Natural killer cell (primary cell): ENCODE measurements at regions not wholly inside any gene's neighbourhood (a gene's known extent, or its start where the extent isn't known, plus 50 kb on each side); places are given as distances from the start of the nearest gene placed in this dataset.

Experiments
- ATAC-seq, 3 donors: fragments of 150-1000 bp in 2 of 3; fragments of 200-7000 bp in 1 of 3; cut with Tn5 transposase; 1 replicate in 1 of 3; 2 replicates in 2 of 3; pipeline ENCODE4 v1.10.0; 2021; ENCODE audit warnings: mild to moderate bottlenecking in 2 of 3, moderate library complexity in 2 of 3
- DNase-seq, 2 donors: peaks; one replicate each; pipeline versions ENCODE4 v3.0.0 to v3.0.0-alpha.2; 2013 to 2021; ENCODE audit warnings: mixed read lengths in 1 of 2
- H3K27ac ChIP-seq: one replicate; pipeline ENCODE4 v1.5.1; 2013; ENCODE audit warnings: mild to moderate bottlenecking, low read length
- H3K27me3 ChIP-seq: one replicate; pipeline ENCODE4 v1.6.1; 2013; ENCODE audit warnings: low read length; ENCODE audit not compliant: control insufficient read depth, insufficient read depth
- H3K36me3 ChIP-seq: one replicate; pipeline ENCODE4 v1.6.1; 2013; ENCODE audit warnings: low read length; ENCODE audit not compliant: control insufficient read depth, insufficient read depth
- H3K4me1 ChIP-seq: one replicate; pipeline ENCODE4 v1.6.1; 2013; ENCODE audit warnings: low read length; ENCODE audit not compliant: control insufficient read depth, insufficient read depth
- H3K4me3 ChIP-seq: one replicate; pipeline ENCODE4 v1.5.1; 2013; ENCODE audit warnings: low read length
- H3K9me3 ChIP-seq: one replicate; pipeline ENCODE4 v1.6.1; 2013; ENCODE audit warnings: low read length; ENCODE audit not compliant: control insufficient read depth, insufficient read depth
- H3K27ac Mint-ChIP-seq, 2 donors: one replicate each; pipeline ENCODE4 v1.8.0; 2022; ENCODE audit warnings: mild to moderate bottlenecking in 2 of 2, mixed read lengths in 2 of 2, moderate library complexity in 1 of 2
- H3K27me3 Mint-ChIP-seq, 2 donors: one replicate each; pipeline ENCODE4 v1.8.0; 2022; ENCODE audit warnings: low read depth in 2 of 2, mixed read lengths in 2 of 2
- H3K36me3 Mint-ChIP-seq: one replicate; pipeline ENCODE4 v1.8.0; 2022; ENCODE audit warnings: mixed read lengths
- H3K4me1 Mint-ChIP-seq, 2 donors: one replicate each; pipeline ENCODE4 v1.8.0; 2022; ENCODE audit warnings: mixed read lengths in 2 of 2
- H3K4me3 Mint-ChIP-seq: one replicate; pipeline ENCODE4 v1.8.0; 2022; ENCODE audit warnings: mild to moderate bottlenecking, moderate library complexity, mixed read lengths
- H3K9me3 Mint-ChIP-seq, 2 donors: one replicate each; pipeline ENCODE4 v1.8.0; 2022; ENCODE audit warnings: mixed read lengths in 2 of 2
- WGBS: methylation state at CpG from one replicate; pipeline ENCODE4 v1.1.7; 2013; ENCODE audit warnings: missing lambda C conversion rate; ENCODE audit not compliant: insufficient coverage; 5-methylcytosine and 5-hydroxymethylcytosine counted together
- intact Hi-C: fragments of 100-400 bp; cut with micrococcal nuclease; formaldehyde crosslinking; loops from one replicate; pipeline ENCODE4 v1.14.2; 2022
- TF ChIP-seq, protein P1 (sequence below): fragments of 200-600 bp; IDR thresholded peaks from one replicate; pipeline ENCODE4 v1.8.0; 2022; ENCODE audit warnings: antibody characterized with exemption

DNA sequence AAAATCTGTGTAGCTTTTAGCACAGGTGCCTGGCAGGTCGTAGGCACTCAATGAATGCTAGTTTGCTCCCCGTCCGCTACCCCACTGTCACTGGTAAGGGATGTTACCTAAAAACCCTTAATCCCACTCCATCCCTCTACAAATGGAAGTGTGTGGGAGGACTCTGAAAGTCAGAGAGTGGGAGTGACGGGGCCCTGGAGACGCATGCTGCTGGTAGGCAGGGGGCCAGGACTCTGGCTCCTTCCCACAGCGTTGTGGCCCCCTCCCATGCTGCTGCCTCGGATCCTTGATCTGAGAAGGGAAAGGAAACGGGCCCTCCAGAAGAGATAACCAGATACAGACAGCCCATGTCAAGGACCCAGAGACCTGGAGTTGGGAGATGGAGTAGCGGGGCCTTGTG lies 249.3 kb downstream of the HAUS1 start:
- intact Hi-C loops: loop anchor here (2.0 kb wide), 1 partner anchor 17 kb away; no protein-coding TSS in a partner anchor
- ATAC-seq: no peak

DNA sequence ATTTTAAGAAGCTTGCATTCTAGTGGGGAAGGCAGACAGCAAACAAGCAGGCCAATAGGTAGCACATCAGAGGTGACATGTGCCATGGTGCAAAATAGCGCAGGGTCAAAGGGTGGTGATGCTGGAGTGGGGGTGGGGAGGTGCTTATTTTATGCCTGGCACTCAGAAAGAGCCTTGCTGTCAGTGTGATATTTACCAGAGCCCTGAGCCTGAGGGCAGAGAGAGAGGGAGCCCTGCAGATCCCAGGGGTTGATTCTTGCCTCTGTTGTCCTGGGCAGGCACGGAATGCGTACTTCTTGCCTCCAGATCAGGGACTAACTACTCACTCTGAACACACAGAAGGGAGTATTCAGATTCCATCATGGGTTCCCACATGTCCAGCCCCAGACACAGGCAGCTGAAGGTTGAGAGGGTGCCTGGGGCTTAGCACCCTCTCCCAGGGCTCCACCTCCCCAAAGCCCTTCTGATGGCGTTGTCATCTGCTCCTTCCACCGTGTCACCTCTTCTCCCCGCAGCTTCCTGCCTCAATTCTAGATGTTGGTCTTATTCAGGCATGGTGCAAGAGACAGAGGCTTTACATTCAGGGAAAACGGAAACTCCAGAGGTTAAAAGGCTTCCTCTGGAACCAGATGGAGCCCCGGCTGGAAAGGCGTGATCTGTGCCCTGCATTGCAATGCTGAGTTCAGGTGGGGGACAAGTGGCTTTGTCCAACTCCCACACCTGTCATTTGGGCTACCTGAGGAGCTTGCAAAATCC lies 252.3 kb downstream of the HAUS1 start:
- H3K27ac ChIP-seq: no peak overlapping the region
- no peaks in the 10 kb centered on the region for H3K36me3 Mint-ChIP-seq
- peaks cover 36% of the 10 kb centered on the region for H3K4me1 ChIP-seq
- H3K36me3 ChIP-seq: peaks cover 7% of the 10 kb centered on the region
- peaks cover 76 to 79% of the 10 kb centered on the region in 2 donors for H3K4me1 Mint-ChIP-seq
- TF ChIP-seq, protein P1, sequence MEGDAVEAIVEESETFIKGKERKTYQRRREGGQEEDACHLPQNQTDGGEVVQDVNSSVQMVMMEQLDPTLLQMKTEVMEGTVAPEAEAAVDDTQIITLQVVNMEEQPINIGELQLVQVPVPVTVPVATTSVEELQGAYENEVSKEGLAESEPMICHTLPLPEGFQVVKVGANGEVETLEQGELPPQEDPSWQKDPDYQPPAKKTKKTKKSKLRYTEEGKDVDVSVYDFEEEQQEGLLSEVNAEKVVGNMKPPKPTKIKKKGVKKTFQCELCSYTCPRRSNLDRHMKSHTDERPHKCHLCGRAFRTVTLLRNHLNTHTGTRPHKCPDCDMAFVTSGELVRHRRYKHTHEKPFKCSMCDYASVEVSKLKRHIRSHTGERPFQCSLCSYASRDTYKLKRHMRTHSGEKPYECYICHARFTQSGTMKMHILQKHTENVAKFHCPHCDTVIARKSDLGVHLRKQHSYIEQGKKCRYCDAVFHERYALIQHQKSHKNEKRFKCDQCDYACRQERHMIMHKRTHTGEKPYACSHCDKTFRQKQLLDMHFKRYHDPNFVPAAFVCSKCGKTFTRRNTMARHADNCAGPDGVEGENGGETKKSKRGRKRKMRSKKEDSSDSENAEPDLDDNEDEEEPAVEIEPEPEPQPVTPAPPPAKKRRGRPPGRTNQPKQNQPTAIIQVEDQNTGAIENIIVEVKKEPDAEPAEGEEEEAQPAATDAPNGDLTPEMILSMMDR: no peak
- intact Hi-C loops: no loop called here
- no peak overlapping the region for H3K4me3 Mint-ChIP-seq
- DNase-seq: no peak
- H3K27me3 ChIP-seq: no peaks in the 10 kb centered on the region
- H3K27ac Mint-ChIP-seq: peak overlapping the region in 1 of 2 donors; percentile 81
- no peaks in the 10 kb centered on the region for H3K27me3 Mint-ChIP-seq
- WGBS: 78% methylated on average over 9 of the region's 9 CpGs
- H3K4me3 ChIP-seq: no peak overlapping the region
- H3K9me3 ChIP-seq: peaks cover 5% of the 10 kb centered on the region
- H3K9me3 Mint-ChIP-seq: no peaks in the 10 kb centered on the region
- ATAC-seq: no peak

More for the DNA sequence above, 249.3 kb downstream of the HAUS1 start:
- DNase-seq: no peak
- H3K36me3 Mint-ChIP-seq: no peaks in the 10 kb centered on the region
- H3K27ac Mint-ChIP-seq: peak overlapping the region; percentile 60 to 70
- no peaks in the 10 kb centered on the region for H3K9me3 Mint-ChIP-seq
- H3K9me3 ChIP-seq: no peaks in the 10 kb centered on the region
- H3K4me1 ChIP-seq: peaks cover 53% of the 10 kb centered on the region
- no peak overlapping the region for H3K4me3 Mint-ChIP-seq
- 88% methylated on average over 6 of the region's 9 CpGs for WGBS
- no peak overlapping the region for H3K4me3 ChIP-seq
- H3K4me1 Mint-ChIP-seq: peaks cover 86 to 87% of the 10 kb centered on the region in 2 donors
- H3K27ac ChIP-seq: no peak overlapping the region
- TF ChIP-seq, protein P1: no peak
- H3K27me3 ChIP-seq: no peaks in the 10 kb centered on the region
- peaks cover 7% of the 10 kb centered on the region for H3K36me3 ChIP-seq
- H3K27me3 Mint-ChIP-seq: no peaks in the 10 kb centered on the region

DNA sequence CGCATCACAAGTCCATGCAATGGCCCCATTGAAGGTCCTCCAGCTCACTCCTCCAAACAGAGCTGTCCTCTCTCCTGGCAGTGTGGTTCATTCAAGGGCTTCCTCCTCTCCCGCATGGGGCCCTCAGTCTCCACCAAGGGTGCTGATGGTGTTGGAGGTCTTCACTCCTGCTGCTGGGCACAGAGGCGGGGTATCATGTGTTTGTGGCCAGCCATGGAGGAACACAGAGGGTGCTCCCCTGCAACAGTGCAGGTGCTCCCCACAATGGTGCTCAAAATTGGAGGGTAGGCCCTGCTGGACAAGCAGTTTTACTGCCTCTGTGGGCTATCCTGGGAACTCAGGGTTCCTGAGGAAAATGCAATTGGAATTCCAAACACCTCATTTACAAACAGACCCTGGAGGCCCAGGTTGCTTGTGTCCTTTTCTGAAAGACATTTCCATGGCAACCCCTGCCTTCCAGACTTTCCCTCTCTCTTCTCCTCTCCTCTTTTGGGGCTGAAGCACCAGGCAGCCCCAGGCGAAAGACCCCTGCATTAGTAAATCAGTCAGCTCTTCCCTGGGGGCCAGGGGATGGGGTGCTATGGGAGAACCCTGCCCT lies 256.0 kb downstream of the HAUS1 start:
- Mint-ChIP-seq H3K4me1 (peaks cover 59 to 69% of the 10 kb centered on the region in 2 donors), H3K27ac (peak overlapping the region; percentile 62 to 68), H3K4me3 (no peak overlapping the region)

More for the DNA sequence above, 256.0 kb downstream of the HAUS1 start:
- Histone ChIP-seq H3K27ac (no peak overlapping the region), H3K9me3 (peaks cover 5% of the 10 kb centered on the region), H3K4me3 (no peak overlapping the region), H3K36me3 (peaks cover 4% of the 10 kb centered on the region), H3K4me1 (peaks cover 15% of the 10 kb centered on the region), H3K27me3 (no peaks in the 10 kb centered on the region)
- no peaks in the 10 kb centered on the region for H3K27me3 Mint-ChIP-seq
- DNase-seq: no peak
- no peaks in the 10 kb centered on the region for H3K36me3 Mint-ChIP-seq
- no peak for ATAC-seq
- 92% methylated on average over 3 of the region's 4 CpGs for WGBS
- no peaks in the 10 kb centered on the region for H3K9me3 Mint-ChIP-seq
- intact Hi-C loops: no loop called here
- TF ChIP-seq, protein P1: no peak
